Dermis blood vessel endothelial cell (primary cell): ENCODE measurements at regions not wholly inside any gene's neighbourhood (a gene's known extent, or its start where the extent isn't known, plus 50 kb on each side); places are given as distances from the start of the nearest gene placed in this dataset.
"Not testable (repeated sequence)": the region's sequence is repeated elsewhere in the genome, so short reads cannot be mapped to it uniquely, and the experiment has no call there.

Source experiments
- DNase-seq: peaks from one replicate; pipeline ENCODE4 v3.0.0; 2010

DNA sequence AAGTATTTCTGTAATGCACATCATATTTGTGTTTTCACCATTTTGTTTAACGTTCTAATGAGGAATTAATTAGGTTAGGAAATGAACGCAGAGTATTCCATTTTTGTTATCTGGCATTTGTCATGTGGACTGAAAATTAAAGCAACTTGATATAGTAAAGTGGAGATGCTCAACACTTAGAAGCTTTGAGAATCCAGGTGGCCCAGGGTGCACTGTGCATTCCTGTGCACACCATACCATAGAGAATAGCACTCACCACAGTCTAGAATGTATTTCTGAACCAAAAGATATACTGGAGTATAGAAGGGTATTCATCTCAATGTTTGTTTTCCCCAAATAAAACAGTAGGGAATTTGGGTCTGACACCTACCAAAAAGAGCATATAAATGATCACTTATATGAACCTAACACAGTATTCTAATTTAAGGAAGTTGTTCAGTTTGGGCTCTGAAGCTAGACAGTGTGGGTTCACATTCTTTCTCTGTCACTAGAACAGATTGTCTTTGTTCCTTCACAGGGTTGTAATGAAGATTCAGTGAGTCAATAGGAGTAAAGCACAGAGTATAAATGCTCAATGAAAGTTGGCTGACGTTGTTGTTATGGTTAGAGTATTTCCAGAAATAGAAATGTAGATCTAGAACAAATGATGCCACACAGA is 125.6 kb upstream of the DMRT1 start:
- DNase-seq: peak; percentile 48

DNA sequence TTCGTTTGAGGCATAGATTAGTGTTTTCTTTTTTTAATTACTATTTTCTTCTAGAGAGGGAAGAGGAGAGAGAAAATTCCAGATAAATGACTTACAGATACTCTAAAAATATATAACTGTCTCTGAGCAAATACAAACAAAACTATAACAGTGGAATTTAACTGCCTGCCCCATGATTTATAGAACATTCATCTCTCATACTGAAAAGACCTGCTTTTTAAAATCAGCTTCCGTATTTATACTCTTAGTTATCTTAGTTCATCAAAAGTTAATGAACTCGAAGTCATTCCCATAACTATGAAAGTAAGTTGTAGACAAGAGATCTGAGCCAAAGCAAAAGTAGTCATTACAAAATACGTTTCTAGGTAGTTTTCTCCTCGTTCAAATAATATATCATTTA is 123.8 kb upstream of the DMRT1 start:
- no peak for DNase-seq

DNA sequence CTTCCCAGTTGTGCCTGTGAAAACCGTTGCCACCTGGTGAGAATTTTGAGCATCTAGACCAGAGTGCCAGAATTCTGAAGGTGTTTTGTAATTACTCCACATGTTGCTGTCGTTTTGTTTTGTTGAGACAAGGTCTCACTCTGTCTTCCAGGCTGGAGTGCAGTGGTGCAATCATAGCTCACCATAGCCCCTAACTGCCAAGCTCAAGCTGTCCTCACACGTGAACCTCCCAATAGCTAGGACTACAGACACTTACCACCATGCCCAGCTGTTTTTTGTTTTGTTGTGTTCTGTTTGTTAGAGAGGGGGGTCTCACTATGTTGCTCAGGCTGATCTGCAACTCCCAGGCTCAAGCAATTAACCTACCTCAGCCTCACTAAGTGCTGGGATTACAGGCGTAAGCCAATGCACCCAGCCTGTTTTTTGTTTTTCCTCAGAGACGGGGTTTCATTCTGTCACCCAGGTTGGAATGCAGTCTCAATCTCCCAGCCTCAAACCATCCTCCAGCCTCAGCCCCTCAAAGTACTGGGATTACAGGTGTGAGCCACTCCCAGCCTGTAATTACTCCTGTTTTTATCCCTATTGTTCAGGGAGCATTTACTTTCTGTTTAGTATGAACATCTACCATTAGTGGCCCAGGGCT is 121.1 kb upstream of the DMRT1 start:
- no peak for DNase-seq

DNA sequence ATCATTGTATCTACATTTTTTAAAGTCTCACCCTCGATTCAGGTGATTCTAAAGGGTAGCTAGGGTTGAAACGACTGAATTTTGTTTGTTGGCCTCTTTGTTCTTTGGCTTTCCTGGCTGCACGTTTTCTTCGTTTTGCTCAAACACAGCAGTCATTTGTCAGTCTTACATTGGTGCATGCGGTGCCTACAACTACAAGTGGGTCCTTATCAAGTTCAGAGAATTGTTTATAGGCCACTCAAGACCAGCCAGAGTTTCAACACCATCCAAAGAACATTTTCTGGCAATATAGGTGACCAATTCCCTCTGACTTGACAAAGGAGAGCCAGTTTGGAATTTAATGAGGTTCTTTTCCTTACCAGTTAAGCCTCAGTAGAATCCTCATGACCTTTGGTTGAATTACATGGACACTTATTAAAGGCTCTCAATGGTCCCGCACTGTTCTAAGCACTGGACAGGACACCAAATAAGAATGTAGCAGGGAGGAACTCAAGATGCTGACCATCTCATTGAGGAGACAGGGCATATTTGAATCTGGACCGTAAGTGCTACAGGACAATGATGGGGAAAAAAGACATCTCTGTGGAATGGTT is 119.0 kb upstream of the DMRT1 start:
- DNase-seq: no peak

DNA sequence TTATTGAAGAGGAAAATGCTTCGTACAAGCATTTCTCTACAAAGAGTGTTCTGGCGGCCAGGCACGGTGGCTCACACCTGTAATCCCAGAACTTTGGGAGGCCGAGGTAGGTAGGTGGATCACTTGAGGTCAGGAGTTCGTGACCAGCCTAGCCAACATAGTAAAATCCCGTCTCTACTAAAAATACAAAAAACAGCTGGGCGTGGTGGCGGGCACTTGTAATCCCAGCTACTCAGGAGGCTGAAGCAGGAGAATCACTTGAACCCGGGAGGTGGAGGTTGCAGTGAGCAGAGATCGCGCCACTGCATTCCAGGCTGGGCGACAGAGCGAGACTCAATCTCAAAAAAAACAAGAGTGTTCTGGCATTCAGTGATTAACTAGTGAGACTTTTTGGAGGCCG is 117.0 kb upstream of the DMRT1 start:
- not testable (repeated sequence) for DNase-seq

DNA sequence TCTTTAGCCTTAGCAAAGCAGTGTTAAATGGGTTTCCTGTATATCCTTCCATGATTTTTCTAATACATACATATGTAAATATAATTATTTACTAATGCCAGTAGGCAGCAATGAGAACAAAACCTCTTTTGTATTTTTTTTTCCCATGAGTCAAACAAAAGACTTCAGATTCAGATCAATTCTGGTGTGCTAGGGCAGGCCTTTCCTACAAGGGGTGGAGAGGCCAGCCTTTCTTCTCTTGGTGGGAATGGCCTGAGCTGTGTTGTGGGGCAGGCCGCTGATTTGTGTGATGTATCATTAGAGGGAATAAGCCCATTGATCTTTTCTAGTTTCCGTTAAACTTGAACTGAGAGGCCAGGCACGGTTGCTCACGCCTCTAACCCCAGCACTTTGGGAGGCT is 115.5 kb upstream of the DMRT1 start:
- DNase-seq: no peak

DNA sequence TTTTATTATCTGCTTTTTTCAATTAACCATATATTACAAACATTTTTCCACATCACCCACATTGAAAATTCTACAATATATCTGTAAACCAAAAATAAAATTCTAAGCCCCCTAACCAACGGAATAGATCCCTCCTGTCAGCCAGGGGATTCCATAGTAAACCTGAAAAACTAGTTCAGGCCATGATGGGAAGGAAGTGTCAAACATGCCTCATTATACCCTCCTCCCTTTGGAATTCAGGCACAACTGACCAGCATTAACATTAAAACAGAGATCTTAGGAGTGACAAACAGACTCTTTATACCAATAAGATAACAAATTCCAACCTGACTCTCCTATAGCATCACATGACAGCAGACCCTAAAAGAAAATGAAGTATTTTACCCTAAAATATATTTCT is 113.7 kb upstream of the DMRT1 start:
- DNase-seq: peak; percentile 16

DNA sequence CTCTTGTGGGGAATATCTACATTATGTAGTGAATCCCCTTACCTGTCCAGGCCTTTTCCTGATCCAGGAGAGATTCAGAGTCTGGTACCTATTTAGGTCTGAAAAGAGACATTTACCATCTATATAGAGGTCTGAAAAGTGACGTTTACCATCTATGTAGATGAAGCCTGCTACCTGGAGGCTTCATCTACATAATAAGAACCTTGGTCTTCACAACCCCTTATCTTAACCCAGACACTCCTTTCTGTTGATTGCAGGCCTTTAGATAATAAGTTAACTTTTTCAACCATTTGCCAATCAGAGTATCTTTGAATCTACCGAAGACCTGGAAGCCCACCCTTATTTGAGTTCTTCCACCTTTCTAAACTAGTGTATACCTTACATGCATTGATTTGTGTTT is 113.0 kb upstream of the DMRT1 start:
- DNase-seq: no peak

DNA sequence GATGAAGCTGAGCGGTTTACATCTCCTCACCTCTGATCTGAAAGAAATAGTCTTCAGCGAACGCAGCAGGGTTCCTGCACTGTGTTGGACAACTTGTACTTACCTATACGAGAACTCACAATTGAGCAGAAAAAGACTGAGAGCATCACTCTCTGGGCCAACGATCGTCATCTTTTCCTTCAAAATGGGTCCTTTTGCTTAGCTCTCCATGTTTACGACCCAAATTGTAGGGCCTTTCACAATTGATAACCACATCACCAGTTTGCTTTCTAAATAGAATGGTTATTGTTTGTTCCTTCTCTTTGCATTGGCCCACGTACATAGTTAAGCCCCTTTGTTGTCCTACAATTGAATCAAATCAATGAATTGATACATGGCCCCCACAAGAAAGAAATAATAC is 110.0 kb upstream of the DMRT1 start:
- DNase-seq: no peak

DNA sequence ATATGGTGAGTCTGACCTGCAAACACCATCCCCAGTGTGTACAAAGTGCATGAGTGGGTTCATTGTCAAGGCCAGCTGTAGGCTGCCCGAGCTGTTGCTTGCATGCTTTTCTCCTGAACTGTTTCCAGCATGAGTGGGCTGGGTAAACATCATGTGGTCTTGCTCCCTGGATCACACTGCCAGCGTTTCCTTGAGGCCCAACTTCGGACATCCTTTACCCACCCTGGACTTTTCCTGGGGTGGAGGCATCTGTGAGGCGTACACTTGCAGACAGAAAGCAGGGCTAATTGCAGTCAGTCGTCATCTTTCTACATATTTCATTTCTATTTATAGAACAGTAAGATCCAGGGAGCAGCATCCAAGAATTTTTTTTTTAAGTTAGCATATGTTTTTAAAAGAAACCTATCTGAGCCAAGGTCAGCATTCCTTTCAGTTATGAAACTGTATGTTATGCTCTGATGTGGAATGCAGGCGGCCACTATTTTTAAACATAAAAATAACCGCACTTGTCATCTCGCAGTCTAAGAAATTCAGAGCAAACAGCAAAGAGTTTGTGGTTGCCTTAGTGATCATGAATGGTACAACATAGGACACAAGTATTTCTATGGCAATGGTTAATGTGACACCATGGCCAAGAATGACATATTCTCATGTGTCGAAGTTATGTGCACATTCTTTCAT is 106.5 kb upstream of the DMRT1 start:
- DNase-seq: peak; percentile 94

DNA sequence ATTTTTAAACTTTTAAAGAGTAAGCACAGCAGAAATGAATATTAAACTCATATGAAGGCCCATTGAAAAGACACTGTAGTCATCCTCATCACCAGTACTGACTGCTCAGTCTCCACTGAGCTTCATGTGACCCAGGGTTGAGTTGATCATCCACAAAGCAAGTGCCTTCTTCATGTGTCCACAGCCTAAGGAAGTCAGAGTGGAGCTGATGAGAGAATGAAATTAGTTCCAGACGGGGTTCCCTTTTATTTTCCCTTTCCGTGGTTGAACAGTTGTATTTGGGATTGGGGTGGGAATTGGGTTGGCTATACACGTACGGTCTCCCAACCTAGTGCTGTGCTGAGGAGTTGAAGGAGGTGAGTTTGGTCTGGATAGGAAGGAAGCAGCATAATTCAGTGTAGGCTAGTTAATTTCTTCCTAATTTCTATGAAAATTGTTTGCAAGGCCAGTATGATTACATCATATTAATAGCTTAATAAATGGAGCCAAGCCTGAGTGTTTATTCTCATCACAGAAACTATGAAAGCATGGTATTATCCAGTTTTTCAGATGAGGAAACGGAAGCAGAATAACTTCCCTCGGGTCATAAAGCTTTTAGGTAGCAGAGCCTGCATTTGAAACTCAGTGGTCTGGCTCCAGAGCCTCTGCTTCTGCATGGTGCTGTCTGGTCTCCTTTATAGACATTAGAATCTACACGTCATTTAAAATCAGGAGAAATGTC is 103.9 kb upstream of the DMRT1 start:
- DNase-seq: no peak

DNA sequence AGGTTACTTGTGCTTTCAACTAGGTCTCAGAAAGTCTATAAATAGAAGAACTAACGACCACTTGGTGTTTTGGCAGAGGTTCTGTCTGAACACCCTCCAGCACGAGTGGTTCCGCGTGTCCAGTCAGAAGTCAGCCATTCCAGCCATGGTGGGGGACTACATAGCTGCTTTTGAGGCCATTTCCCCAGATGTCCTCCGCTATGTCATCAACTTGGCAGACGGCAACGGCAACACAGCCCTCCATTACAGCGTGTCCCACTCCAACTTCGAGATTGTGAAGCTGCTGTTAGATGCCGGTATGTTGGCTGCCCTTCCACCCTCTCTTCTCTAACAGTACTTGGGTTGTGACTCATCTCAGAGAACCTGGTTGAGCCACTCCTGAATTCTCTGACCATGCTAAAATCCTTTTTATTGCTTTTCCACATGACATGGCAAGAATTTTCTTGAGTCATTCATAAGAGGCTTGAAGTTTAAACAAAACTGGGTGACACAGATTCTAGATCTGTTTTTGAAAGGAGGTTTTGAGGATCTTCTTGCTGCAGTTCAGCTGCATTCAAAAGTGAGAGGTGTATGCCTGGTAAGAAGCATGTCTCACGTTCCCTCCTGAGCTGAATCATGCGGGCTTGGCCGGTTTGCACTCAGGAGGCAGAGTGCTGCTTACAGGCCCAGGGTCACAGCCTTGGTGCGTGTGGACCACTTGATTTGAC is 103.1 kb upstream of the DMRT1 start:
- DNase-seq: peak; percentile 28

DNA sequence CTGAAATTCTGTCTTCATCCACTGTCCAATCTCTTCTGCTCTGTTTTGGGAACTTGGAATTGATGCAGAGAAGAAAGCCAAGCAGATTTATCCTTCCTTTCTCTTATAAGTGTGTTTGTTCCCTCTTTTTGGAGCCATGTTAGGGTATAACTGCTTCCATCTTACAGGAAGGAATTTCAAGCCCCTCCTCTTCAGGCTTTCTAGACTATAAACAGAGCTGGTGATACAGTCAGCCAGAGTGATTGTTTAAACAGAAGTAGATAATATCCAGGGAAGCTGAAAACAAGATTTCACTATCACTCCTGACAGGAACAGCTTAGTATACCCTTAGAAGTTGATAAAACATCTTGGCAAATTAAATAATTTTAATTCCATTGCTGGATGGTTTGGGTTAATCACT is 102.1 kb upstream of the DMRT1 start:
- no peak for DNase-seq

DNA sequence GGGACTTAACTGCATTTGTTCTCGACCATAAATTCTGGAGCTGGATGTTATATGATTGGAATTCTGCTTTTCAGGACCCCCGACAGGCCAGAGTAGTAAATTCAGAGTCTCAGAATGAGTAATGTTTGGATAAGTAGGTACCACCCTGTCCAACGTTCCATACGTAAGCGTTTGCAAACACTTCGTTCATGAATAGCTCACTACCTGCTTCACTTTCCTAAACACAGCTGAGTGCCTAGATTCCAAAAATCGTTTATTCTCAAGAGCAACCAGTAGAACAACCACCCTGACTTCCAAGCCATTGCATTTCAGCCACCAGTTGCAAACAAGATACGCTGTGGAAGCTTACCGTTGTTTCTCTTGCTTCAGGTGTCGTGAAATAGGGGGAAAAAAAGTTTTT is 101.3 kb upstream of the DMRT1 start:
- no peak for DNase-seq

DNA sequence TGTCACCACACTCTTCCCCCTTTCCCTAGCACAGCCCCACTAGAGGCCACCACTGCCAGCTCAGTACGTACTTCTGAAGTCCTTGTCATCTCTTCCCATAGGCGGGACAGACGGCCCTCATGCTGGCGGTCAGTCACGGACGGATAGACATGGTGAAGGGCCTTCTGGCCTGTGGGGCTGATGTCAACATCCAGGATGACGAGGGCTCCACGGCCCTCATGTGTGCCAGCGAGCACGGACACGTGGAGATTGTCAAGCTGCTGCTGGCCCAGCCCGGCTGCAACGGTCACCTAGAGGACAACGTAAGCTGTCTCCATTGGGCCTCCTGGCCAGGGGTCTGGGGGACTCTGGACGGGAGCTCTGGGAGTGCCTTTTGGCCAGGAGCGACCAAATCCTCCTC is 99.4 kb upstream of the DMRT1 start:
- no peak for DNase-seq

DNA sequence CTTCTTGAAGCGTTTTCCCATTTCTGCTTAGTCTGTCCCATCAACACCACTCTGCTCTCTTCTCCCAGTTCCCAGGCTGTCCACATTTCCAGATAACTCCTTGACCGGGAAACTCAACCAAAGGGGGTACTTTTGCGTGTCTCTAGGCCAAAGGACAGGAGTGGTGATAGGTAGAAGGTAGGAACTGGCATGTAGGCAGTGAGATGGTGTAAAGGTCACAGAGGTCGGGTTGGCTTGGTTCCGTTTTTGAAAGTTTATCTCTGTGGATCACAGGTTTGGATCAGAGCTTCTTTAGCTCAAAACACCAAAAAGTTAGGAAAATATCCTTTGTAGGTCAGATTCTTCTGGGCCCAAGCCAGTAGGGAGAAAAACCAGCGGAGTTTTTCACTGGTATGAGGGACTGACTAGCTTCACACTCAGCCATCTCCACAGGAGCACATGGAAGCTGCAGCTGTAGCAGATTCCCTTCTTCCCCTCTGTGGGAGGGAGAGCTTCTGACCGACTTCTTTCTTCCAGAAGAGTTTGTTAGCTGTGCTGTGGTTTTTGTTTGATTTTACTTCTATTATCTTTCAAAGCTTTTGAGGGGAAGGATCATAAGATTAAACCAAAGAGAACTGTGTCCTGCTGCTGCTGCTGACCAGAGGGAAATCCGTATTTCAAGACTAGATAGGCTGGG is 98.4 kb upstream of the DMRT1 start:
- DNase-seq: no peak

DNA sequence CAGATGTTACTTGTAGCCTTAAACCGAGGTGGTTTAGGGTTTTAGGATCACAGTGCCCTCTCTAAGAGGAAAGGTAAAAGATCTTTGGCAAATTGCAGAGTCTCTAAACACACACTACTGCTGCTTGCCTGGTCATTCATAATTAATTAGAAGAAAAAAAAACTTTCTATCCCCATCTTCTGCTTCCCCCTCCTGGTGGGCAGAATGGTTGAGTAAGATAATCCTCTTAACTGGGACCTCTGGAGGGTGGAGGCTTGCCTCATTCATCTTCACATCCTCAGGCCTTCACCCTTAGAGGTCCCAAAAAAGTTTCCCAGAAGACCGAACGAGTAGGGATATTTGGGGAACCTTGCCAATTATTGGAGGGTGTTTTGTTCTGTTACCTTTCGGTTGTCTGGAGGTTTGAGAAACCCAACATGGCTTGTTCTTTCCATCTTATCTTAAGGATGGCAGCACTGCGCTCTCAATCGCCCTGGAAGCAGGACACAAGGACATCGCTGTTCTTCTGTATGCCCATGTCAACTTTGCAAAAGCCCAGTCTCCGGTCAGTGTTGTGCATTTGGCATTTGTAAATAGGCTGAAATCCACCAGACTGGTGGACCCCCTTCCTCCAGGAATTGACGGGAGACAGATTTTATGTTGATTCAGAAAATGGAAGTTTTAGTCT is 97.3 kb upstream of the DMRT1 start:
- DNase-seq: no peak

DNA sequence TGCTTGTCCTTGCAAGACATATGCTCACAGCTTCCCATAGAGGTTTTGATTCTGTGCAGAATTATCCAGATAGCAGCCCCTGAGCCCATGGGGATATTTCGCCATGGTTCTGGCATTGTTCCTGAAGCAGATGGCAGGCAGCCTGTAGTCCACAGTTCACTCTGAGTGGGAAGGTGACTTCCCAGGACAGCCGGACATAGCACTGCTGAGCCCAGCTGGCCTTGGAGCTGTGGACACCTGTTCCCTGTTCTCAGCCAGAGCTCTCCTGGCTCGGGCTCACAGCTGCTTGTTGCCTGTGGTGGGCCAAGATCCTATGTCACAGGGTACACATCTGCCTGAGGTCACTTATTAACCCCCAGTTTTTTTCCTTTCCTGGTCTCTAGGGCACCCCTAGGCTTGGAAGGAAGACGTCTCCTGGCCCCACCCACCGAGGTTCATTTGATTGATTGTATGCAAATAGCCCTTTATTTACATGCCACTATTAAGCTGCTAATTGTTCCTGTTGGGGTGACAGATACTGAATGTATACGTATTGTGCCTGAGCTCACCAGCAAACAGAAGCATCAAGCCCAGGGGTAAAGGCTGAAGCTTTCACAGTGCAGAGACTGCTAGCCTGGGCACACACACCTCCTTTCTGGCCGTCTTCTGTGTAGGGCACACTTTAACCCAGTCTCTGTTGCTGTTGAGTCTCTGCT is 96.6 kb upstream of the DMRT1 start:
- DNase-seq: peak; percentile 21

DNA sequence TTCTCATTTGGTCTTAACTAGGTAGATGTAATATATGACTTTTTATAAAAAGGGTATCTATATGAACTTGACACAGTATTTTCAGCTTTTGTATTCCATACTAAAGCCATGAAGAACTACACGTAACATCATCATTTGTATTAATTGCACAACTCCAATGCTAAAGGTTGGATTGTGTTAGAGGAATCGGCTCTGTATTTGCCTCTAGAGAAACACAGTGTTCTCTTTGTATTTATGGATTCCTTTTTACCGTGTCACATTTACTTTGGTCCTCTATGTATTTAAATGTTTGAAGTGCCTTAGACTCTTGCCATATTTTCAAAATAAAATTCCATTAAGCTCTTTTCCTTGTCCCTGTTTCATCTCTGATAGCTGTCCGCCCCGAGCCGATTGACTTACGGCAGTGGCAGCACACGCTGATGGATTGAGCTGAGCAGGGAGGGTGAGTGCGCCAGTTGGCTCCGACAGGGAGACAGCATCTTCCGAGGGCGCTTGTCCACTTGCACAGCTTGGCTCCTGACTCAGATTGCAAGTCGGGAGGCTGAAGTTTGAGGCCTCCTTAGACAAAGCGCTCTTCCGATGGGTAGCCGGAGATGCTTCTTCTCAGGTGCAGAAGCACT is 95.6 kb upstream of the DMRT1 start:
- DNase-seq: no peak
